ENCODE measurements at regions not wholly inside any gene's neighbourhood (a gene's known extent, or its start where the extent isn't known, plus 50 kb on each side); places are given as distances from the start of the nearest gene placed in this dataset.
A peak's percentile ranks its signal among the peaks of the same experiment; 100 is the strongest.
"Not testable (repeated sequence)": the region's sequence is repeated elsewhere in the genome, so short reads cannot be mapped to it uniquely, and the experiment has no call there.

DNA sequence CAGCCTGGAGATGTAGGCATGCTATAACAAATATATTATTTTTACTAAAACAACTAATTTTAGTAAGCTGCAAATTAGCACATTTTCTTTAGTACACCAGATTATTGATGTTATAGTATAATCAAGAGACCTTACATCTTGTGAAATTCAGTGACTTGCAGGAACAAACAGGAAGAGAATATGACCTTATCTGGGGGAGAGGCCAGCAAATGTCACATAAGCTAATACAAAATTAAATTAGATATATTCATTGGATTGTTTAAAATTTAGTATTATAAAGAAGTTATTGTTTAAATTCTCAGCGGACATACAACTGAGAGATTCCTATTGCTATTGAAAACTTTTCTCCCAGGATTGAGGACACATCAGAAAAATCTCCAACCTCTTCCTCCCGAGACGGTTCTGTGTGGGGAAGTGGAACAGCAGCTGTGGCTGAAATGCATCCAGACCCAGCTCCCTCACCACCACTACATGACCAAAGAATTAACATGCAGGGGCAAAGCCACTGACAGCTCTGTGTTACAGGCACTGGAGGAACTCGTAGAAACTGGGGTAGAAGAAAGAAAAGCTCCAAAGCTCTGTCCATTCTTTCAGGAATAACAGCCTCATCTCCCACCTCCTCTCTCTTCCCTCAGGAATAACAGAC, 744.2 kb downstream of the TMEM121 start:
- not testable (repeated sequence) for H3K4me3 ChIP-seq (ENCODE audit: low read length); DNase-seq (ENCODE audit: low read depth, low spot score)

DNA sequence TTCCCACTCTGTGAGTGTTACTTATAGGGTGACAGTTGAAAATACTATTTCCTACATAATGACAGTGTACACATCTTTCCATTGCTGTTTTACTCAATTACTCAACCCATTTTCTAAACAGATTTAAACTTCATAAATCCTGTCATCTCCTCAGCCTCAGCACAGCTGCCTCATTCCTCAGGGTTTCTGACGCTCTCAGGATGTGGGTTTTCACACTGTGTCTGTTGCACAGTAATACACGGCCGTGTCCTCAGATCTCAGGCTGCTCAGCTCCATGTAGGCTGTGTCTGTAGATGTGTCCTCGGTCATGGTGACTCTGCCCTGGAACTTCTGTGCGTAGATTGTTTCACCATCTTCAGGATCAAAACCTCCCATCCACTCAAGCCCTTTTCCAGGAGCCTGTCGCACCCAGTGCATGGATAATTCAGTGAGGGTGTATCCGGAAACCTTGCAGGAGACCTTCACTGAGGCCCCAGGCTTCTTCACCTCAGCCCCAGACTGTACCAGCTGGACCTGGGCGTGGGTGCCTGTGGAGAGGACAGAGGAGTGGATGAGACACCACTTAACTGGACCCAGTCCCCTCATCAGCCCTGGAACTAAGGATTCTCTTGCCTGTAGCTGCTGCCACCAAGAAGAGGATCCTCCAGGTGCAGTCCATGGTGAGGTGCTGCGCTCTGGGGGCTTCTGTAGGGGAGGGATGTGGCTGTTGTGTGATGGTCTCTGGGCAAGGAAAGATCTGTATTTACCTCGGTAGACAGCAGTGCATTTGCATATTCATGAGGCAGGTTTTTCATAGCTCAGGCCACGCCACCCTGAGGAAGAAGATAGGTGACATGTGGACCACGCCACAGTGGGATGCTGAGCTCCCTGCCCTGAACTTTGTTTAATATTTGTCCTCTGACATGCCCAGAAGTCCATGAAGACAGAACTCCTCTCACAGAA, 750.2 kb downstream of the TMEM121 start:
- H3K4me3 ChIP-seq (ENCODE audit: low read length): peak overlapping the region; percentile 53
- DNase-seq (ENCODE audit: low read depth, low spot score): peak; percentile 88

DNA sequence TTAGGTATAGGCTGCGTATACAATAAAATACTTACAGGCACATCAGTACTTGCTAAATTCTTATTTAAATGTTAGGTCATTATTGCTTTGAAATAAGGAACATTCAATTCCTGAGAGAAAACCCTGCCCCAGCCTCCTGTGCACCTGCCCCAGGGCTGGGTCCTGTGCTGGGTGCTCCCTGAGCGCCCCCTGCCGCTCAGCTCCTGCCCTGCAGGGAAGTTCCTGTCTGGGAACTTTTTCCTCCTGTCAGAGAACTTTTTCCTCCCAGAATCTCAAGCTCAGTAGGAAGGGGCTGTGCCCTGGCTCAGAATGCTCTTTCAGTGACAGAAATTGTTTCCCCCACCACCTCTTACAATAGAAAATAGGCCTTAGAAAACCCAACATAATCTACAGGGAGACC, 751.1 kb downstream of the TMEM121 start:
- DNase-seq (ENCODE audit: low read depth, low spot score): no peak
- H3K4me3 ChIP-seq (ENCODE audit: low read length): peak overlapping the region; percentile 7; the same call in 1 of the 2 replicates

DNA sequence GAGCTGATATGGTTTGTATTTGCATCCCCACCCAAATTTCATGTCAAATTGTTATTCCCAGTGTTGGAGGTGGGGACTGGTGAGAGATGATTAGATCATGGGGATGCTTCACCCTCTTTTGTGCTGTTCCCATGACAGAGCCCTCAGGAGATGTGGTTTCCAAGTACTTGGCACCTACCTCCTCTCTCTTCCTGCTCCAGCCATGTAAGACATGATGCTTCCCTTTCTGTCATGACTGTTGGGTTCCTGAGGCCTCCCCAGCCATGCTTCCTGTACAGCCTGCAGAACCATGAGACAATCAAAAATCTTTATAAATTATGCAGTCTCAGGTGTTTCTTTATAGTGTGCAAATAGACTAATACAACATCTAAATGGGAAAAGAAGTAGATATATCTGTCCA, 754.5 kb downstream of the TMEM121 start:
- no peak for DNase-seq (ENCODE audit: low read depth, low spot score)
- H3K4me3 ChIP-seq (ENCODE audit: low read length): no peak overlapping the region

DNA sequence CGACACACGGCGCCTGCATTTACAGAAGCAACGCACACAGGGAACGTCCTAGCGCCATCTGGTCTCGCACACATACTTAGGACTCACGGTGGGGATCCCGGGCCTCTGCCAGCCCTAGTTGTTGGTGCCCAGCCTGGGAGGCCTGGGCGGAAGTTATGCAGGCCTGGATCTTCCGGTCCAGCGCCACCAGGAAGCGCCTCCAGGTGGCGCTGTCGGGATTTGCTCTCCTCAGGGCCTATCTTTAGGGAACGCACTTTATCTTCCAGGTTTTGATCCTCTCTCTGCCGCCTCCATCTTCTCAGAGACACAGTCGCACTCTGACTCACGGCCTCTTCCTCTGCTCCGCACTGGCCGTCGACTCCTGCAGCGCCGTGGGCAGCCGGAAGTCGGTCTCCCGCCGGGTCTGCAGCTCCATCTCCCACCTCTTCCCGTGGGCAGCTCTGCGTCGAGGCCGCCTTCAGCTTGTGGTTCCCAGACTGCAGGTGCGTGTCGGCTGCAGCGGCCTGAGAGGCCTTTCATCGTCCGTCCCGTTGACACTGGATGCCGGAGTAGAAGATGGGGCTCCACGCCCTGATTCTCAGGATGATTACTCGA, 760.4 kb downstream of the TMEM121 start:
- no peak for DNase-seq (ENCODE audit: low read depth, low spot score)
- no peak overlapping the region for H3K4me3 ChIP-seq (ENCODE audit: low read length)

DNA sequence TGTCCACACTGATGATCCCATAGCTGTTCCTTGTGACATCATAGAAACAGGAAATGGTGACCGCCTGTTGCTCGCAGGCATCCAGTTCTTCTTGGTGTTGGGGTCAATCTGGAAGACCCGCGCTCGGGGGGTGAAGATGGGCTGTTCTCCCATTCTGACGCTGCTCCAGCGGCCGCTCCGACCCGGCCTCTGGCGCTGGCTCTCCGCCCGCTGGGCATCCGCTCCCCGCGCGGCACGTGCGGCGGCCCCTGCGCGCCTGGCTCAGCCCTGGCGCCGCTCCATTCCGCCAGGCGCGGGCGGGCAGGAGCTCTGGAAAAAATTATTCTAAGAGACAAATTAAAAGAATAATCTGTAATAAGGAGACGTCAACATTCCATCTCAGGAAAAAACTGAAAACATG, 761.1 kb downstream of the TMEM121 start:
- H3K4me3 ChIP-seq (ENCODE audit: low read length): no peak overlapping the region
- DNase-seq (ENCODE audit: low read depth, low spot score): no peak

DNA sequence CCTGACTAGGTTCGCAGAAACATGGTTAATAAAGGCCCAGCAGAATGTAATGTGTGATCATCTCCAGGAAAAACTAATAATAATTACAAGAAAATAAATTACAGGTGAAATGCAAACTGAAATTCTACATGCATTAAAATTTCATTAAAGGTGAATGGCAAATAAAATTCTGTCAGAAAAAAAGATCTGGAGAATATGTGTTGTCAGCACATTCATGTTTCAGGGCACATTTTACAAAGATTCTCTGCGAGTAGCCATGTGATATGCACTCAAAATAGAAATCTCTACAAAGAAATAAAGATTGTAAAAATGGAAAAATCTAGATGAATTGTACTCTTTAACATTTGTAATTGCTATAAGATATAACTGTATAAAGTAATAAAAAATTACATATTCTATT, 765.2 kb downstream of the TMEM121 start:
- no peak overlapping the region for H3K4me3 ChIP-seq (ENCODE audit: low read length)
- no peak for DNase-seq (ENCODE audit: low read depth, low spot score)

DNA sequence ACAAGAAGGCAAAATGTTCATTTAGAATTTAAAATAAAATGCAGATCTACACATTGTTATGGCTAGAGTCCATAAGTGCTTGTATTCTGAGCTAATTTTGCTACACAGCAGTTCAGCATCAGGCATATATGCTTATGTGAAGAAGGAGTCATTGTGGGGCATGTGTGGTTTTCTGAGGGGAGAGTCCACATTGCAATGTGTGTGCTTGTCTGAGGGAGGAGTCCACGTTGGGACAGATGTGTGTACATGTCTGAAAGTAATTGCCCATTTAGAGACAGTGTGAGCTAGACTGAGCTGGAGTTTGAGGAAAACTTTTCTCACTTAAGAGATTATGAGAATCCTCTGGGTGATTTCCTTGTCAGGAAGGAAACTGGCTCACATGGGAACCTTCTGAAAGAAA, 767.9 kb downstream of the TMEM121 start:
- no peak overlapping the region for H3K4me3 ChIP-seq (ENCODE audit: low read length)
- no peak for DNase-seq (ENCODE audit: low read depth, low spot score)

DNA sequence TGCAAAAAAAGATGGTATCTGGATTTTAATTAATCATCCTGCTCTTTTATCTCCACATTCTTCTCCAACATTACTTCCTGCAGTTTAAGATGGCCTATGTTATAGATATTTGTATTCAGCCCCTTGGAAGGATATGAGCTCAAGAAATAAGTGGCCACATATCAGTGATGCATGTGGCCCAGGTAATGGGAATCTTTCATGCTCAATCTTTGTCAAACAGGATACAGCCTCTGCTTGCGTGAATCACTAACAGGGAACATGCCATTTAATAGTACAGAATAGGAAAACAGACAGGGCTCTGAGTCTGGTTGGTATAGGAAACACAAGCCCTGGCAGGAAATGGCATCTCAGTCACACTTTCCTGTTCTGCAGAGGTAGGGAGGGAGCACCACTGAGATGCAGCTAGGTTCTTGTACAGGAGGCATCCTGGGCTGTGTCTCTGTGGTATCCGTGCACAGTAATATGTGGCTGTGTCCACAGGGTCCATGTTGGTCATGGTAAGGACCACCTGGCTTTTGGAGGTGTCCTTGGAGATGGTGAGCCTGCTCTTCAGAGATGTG, 774.6 kb downstream of the TMEM121 start:
- not testable (repeated sequence) for H3K4me3 ChIP-seq (ENCODE audit: low read length)
- DNase-seq (ENCODE audit: low read depth, low spot score): peak; percentile 35

DNA sequence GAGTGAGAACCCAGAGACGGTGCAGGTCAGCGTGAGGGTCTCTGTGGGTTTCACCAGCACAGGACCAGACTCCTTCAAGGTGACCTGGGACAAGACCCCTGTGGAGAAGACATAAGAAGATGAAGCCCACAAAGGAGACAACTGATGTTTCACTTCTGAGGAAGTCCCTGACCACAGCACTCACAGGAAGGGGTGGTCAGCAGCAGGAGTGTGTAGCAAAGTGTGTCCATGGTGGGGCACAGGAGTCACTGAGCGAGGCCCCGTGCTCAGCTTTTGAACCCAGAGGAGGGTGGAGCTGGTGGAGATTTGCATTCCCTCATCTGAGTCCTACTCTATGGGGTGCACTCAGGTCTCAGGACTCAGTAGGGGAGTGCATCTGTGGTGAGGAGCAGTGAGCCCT, 775.2 kb downstream of the TMEM121 start:
- not testable (repeated sequence) for H3K4me3 ChIP-seq (ENCODE audit: low read length); DNase-seq (ENCODE audit: low read depth, low spot score)

DNA sequence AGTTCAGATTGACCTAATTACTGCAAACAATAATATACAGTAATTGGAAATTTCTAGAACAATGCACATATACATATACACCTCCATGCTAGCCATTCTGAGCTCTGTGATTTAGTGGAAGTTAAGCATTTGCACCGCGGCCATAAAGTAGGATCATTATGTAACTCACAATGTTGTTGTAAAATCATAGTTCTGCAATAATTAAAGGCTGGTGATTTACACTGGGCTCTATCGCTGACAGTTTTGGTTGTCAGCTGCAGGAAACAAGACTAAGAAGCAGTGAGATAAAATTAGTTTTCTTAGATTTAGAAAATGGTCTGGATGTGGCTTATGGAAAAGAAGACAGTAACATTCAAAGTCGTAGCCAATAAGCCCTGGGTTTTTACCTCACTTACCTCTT, 776.3 kb downstream of the TMEM121 start:
- no peak for DNase-seq (ENCODE audit: low read depth, low spot score)

DNA sequence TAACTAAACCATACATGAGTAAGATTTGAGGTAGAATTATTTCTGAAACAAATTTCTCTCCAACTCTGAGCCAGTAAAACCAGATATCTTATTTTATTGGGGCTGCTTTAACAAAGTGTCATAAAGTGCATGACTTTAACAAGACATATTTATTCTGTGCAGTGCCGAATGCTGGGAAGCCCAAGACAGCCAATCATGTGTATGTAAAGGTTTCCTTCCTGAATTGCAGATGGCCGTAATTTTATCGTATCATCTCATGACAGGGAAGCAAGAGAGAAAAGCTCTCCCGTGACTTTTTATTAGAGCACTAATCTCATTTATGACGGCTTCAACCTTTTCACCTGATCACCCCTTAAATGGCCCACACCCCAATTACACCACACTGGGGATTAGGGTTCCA, 777.9 kb downstream of the TMEM121 start:
- H3K4me3 ChIP-seq (ENCODE audit: low read length): no peak overlapping the region
- DNase-seq (ENCODE audit: low read depth, low spot score): no peak

More for the DNA sequence above, 776.3 kb downstream of the TMEM121 start:
- no peak overlapping the region for H3K4me3 ChIP-seq (ENCODE audit: low read length)

DNA sequence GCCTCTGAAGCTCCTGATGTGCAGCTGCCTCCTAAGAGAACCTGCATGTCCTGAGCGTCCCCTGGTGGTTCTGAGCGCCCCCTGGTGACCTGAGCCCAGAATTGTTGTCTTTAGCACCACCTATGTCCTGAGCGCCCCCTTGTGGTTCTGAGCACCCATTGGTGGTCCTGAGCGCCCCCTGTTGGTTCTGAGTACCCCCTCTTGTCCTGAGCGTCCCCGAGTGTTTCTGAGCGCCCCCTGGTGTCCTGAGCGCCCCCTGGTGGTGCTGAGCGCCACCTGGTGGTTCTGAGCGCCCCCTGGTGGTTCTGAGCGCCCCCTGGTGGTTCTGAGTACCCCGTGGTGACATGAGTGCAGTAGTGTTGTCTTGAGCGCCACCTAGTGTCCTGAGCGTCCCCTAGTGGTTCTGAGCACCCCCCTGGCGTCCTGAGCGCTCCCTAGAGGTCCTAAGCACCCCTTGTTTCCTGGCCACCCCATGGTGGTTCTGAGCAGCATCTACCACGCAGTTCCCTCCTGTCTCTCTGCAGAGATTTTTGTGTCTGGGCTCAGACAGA, 782.5 kb downstream of the TMEM121 start:
- no peak overlapping the region for H3K4me3 ChIP-seq (ENCODE audit: low read length)
- peak; percentile 39 for DNase-seq (ENCODE audit: low read depth, low spot score)

DNA sequence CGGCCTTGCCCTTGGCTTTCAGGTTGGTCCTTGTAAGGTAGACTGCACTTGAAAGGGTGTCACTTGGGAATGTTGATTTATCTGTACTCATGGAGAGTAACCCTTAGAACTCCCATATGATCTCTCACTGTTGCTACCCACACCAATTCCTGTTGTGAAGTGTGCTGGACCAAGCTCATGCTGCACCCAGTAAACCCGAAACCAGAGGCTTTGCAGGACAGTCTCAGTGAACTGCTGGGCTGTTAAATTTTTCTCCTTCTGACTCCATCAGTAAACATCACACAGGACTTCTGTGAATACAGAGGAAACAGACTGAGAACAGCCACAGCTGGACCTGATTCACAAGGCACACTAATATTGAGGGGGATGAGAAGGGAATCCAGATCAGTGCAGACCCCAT, 783.0 kb downstream of the TMEM121 start:
- no peak overlapping the region for H3K4me3 ChIP-seq (ENCODE audit: low read length)
- DNase-seq (ENCODE audit: low read depth, low spot score): no peak

DNA sequence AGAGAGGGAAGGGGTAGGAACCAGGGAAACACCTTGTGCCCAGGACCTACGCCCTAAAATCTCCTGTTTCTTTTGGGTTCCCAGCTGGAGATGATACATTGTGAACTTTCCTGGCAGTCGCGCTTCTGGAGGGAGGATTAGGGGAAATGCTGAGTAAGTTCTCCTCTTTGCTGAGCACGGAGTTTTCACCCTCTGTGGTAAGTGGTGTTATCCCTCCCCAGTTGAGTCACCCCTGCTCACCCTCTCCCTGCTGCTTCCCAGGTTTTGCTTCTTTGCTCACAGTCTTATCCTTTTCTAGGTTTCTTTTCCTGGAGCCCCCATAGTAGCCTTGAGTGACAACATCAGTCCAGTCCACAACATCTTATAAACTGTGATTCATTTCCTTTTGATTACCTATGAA, 789.1 kb downstream of the TMEM121 start:
- no peak overlapping the region for H3K4me3 ChIP-seq (ENCODE audit: low read length)
- DNase-seq (ENCODE audit: low read depth, low spot score): no peak

DNA sequence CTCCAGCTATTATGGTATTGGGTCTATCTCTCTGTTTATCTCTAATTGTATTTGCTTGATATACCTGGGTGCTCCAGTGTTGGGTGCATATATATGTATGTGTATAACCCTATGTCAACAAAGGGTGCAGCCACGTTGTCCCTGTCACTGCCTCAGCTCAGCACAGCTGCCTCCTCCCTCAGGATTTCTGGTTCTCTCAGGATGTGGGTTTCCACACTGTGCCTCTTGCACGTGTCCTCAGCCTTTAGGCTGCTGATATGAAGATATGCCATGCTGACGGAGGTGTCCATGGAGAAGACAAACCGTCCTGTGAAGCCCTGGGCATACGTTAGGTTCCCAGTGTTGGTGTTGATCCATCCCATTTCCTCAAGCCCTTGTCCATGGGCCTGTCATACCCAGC, 791.2 kb downstream of the TMEM121 start:
- H3K4me3 ChIP-seq (ENCODE audit: low read length): no peak overlapping the region
- no peak for DNase-seq (ENCODE audit: low read depth, low spot score)

DNA sequence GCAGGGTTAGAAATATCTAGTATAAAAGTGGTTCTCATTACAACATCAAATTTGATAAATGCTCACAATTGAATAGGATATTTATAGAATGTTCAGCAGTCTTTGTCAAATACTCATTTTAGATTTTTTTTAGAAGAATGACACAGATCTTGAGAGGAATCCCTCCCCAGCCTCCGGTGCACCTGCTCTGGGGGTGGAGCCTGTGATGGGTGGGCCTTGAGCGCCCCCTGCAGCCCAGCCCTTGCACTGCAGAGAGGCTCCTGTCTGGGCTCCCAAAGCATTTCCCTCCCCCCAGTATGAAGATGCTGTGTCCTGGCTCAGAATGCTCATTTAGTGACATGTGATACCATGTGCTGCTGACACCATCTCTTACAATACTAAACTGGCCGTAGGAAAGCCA, 792.3 kb downstream of the TMEM121 start:
- DNase-seq (ENCODE audit: low read depth, low spot score): no peak
- no peak overlapping the region for H3K4me3 ChIP-seq (ENCODE audit: low read length)

DNA sequence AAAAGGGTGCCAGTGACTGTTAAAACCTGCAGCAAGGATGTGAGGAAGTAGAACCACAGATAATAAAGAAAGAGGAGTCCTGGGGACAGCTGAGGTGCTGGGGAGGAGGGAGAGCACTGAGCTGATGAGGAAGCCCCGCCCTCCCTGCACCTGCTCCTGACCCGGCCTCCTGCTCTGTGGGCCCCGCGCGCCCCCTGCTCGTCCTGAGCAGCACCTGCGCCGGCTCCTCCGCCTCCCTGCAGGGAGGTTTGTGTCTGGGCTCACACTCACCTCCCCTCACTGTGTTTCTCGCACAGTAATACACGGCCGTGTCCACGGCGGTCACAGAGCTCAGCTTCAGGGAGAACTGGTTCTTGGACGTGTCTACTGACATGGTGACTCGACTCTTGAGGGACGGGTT, 797.6 kb downstream of the TMEM121 start:
- DNase-seq (ENCODE audit: low read depth, low spot score): peak; percentile 49
- not testable (repeated sequence) for H3K4me3 ChIP-seq (ENCODE audit: low read length)

DNA sequence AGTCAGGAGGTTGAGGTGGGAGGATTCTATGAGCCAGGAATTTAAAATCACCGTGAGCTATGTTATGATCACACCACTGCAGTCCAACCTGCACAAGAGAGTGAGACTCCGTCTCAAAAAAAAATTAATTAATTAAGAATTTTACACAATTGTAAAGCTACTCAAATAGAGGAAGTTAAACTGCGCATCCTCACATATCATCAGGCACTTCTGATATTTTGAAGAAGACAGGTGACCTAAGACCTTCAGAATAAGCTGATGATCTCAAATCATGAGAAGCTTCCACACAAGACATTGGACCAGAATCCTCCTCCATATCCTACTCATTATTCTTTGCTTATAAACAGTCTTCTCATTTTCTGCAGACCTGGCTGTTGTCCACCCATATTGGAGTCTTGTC, 800.9 kb downstream of the TMEM121 start:
- no peak for DNase-seq (ENCODE audit: low read depth, low spot score)
- no peak overlapping the region for H3K4me3 ChIP-seq (ENCODE audit: low read length)

Data from Jurkat, Clone E6-1 (cell line).